Astrocyte (in vitro differentiated cells and primary cell): ENCODE measurements at regions not wholly inside any gene's neighbourhood (a gene's known extent, or its start where the extent isn't known, plus 50 kb on each side); places are given as distances from the start of the nearest gene placed in this dataset.

Source experiments
- DNase-seq: peaks from one replicate; pipeline ENCODE4 v3.0.0-alpha.2; 2010; ENCODE audit warnings: low read depth
- FAIRE-seq: peaks from 2 replicates; lab custom pipeline; 2011; peaks lifted over from hg19 to GRCh38; lab: Jason Lieb, UNC
- H2AFZ ChIP-seq: 2 replicates; pipeline ENCODE4 v1.6.0; 2012; ENCODE audit warnings: low read depth, low read length, inconsistent platforms
- H3K27ac ChIP-seq: 2 replicates; pipeline ENCODE4 v1.5.1; 2011; ENCODE audit warnings: low read depth, low read length, inconsistent platforms
- H3K27me3 ChIP-seq: 2 replicates; pipeline ENCODE4 v1.6.0; 2011; ENCODE audit warnings: low read length, inconsistent platforms; ENCODE audit not compliant: insufficient read depth
- H3K36me3 ChIP-seq: 2 replicates; pipeline ENCODE4 v1.5.1; 2011; ENCODE audit warnings: low read length, inconsistent platforms; ENCODE audit not compliant: insufficient read depth
- H3K4me1 ChIP-seq: 2 replicates; pipeline ENCODE4 v1.5.1; 2011; ENCODE audit warnings: low read length, inconsistent platforms; ENCODE audit not compliant: insufficient read depth
- H3K4me2 ChIP-seq: 2 replicates; pipeline ENCODE4 v1.6.0; 2012; ENCODE audit warnings: low read length, inconsistent platforms
- H3K4me3 ChIP-seq: 2 replicates; pipeline ENCODE4 v1.5.1; 2011; ENCODE audit warnings: low read depth, mild to moderate bottlenecking, low read length, inconsistent platforms; ENCODE audit not compliant: insufficient read depth
- H3K79me2 ChIP-seq: 2 replicates; pipeline ENCODE4 v1.6.0; 2012; ENCODE audit warnings: mild to moderate bottlenecking, low read length, inconsistent platforms; ENCODE audit not compliant: insufficient read depth
- H3K9ac ChIP-seq: 2 replicates; pipeline ENCODE4 v1.6.0; 2012; ENCODE audit warnings: mild to moderate bottlenecking, low read length, inconsistent platforms
- H3K9me3 ChIP-seq: 2 replicates; pipeline ENCODE4 v1.5.1; 2012; ENCODE audit warnings: low read depth, mild to moderate bottlenecking, low read length, inconsistent platforms; ENCODE audit not compliant: insufficient read depth
- H4K20me1 ChIP-seq: 2 replicates; pipeline ENCODE4 v1.6.0; 2012; ENCODE audit warnings: low read length, inconsistent platforms; ENCODE audit not compliant: insufficient read depth
- H3K27ac Mint-ChIP-seq: one replicate; pipeline ENCODE4 v1.8.0; 2021; ENCODE audit warnings: mild to moderate bottlenecking, mixed read lengths; ENCODE audit not compliant: unreplicated experiment
- H3K27me3 Mint-ChIP-seq: one replicate; pipeline ENCODE4 v1.8.0; 2021; ENCODE audit warnings: low read depth, mixed read lengths; ENCODE audit not compliant: unreplicated experiment
- H3K36me3 Mint-ChIP-seq: one replicate; pipeline ENCODE4 v1.8.0; 2021; ENCODE audit warnings: low read depth, mixed read lengths; ENCODE audit not compliant: unreplicated experiment
- H3K4me1 Mint-ChIP-seq: one replicate; pipeline ENCODE4 v1.8.0; 2021; ENCODE audit warnings: low read depth, mixed read lengths; ENCODE audit not compliant: unreplicated experiment
- H3K4me3 Mint-ChIP-seq: one replicate; pipeline ENCODE4 v1.8.0; 2021; ENCODE audit warnings: mild to moderate bottlenecking, moderate library complexity, mixed read lengths; ENCODE audit not compliant: unreplicated experiment
- H3K9me3 Mint-ChIP-seq: one replicate; pipeline ENCODE4 v1.8.0; 2021; ENCODE audit warnings: mild to moderate bottlenecking, mixed read lengths; ENCODE audit not compliant: unreplicated experiment
- EZH2 ChIP-seq: IDR thresholded peaks from 2 replicates; pipeline ENCODE4 v1.6.1; 2012; ENCODE audit warnings: mild to moderate bottlenecking, low read length, inconsistent platforms; ENCODE audit not compliant: insufficient read depth
- TF ChIP-seq, protein P1 (sequence below): IDR thresholded peaks from 2 replicates; pipeline ENCODE4 v1.5.1; 2011; ENCODE audit warnings: low read depth, mild to moderate bottlenecking, inconsistent platforms, low read length, moderate library complexity; ENCODE audit not compliant: insufficient read depth

DNA sequence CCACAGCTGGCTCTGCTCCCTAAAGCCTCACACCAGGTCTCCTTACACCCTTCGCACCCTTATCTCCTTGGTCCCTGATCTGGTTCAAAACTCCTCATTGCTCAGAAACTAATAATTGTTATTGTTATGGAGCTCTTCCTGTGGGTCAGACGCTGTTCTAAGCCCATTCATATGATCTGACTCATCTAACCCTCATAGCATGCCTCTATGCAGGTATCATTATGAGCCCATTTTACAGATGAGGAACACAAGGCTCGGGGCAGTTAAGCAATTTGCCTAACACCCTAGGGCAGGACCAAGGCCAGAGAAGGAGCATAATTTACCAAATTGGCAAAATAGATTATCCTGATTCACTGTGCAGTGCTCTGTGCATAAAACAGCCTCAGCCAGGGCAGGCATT, 51.8 kb upstream of the CCDC167 start:
- no peak for DNase-seq
- Histone ChIP-seq H3K4me3 (no peak overlapping the region), H4K20me1 (no peaks in the 10 kb centered on the region), H3K9ac (no peak overlapping the region), H3K79me2 (no peaks in the 10 kb centered on the region), H3K27me3 (no peaks in the 10 kb centered on the region), H3K4me2 (no peak overlapping the region), H3K27ac (no peak overlapping the region), H3K4me1 (peaks cover 33% of the 10 kb centered on the region), H3K9me3 (no peaks in the 10 kb centered on the region), H3K36me3 (no peaks in the 10 kb centered on the region), H2AFZ (no peak overlapping the region)
- Mint-ChIP-seq H3K4me1 (peaks cover 25% of the 10 kb centered on the region), H3K27me3 (no peaks in the 10 kb centered on the region), H3K4me3 (no peak overlapping the region), H3K36me3 (no peaks in the 10 kb centered on the region), H3K27ac (peak overlapping the region; percentile 84), H3K9me3 (no peaks in the 10 kb centered on the region)
- no peak for FAIRE-seq
- no peak for TF ChIP-seq EZH2

DNA sequence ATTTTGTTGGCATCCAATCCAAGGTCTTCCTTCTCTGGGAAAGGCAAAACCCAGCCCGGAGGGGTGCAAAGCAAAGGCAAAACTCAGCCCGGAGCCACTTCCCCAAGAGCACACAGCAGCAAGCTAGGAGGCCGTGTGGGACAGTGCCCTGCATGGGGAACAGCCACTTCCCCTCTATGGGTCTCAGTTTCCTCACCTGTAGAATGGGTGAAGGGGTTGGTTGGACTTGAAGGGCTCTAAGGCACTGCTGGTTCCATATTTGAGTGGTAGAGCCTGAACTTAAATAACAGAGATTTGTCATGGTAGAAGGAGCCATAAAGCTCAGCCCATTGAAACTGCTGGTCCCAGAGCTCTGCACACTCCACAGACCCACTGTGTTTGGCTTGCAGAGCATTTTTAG, 51.3 kb upstream of the CCDC167 start:
- no peak for DNase-seq
- H3K36me3 ChIP-seq = no peaks in the 10 kb centered on the region
- no peaks in the 10 kb centered on the region for H3K27me3 Mint-ChIP-seq
- H3K79me2 ChIP-seq = no peaks in the 10 kb centered on the region
- H3K27me3 ChIP-seq = no peaks in the 10 kb centered on the region
- no peak overlapping the region for H3K27ac ChIP-seq
- no peak overlapping the region for H3K9ac ChIP-seq
- no peaks in the 10 kb centered on the region for H3K36me3 Mint-ChIP-seq
- no peaks in the 10 kb centered on the region for H3K9me3 Mint-ChIP-seq
- H3K4me1 ChIP-seq = peaks cover 33% of the 10 kb centered on the region
- FAIRE-seq = no peak
- no peak overlapping the region for H2AFZ ChIP-seq
- H3K4me3 Mint-ChIP-seq = no peak overlapping the region
- no peak overlapping the region for H3K4me3 ChIP-seq
- H3K27ac Mint-ChIP-seq = peak overlapping the region; percentile 84
- no peaks in the 10 kb centered on the region for H3K9me3 ChIP-seq
- TF ChIP-seq EZH2 = no peak
- TF ChIP-seq, protein P1, sequence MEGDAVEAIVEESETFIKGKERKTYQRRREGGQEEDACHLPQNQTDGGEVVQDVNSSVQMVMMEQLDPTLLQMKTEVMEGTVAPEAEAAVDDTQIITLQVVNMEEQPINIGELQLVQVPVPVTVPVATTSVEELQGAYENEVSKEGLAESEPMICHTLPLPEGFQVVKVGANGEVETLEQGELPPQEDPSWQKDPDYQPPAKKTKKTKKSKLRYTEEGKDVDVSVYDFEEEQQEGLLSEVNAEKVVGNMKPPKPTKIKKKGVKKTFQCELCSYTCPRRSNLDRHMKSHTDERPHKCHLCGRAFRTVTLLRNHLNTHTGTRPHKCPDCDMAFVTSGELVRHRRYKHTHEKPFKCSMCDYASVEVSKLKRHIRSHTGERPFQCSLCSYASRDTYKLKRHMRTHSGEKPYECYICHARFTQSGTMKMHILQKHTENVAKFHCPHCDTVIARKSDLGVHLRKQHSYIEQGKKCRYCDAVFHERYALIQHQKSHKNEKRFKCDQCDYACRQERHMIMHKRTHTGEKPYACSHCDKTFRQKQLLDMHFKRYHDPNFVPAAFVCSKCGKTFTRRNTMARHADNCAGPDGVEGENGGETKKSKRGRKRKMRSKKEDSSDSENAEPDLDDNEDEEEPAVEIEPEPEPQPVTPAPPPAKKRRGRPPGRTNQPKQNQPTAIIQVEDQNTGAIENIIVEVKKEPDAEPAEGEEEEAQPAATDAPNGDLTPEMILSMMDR = no peak
- no peaks in the 10 kb centered on the region for H4K20me1 ChIP-seq
- H3K4me1 Mint-ChIP-seq = peaks cover 29% of the 10 kb centered on the region
- H3K4me2 ChIP-seq = no peak overlapping the region

DNA sequence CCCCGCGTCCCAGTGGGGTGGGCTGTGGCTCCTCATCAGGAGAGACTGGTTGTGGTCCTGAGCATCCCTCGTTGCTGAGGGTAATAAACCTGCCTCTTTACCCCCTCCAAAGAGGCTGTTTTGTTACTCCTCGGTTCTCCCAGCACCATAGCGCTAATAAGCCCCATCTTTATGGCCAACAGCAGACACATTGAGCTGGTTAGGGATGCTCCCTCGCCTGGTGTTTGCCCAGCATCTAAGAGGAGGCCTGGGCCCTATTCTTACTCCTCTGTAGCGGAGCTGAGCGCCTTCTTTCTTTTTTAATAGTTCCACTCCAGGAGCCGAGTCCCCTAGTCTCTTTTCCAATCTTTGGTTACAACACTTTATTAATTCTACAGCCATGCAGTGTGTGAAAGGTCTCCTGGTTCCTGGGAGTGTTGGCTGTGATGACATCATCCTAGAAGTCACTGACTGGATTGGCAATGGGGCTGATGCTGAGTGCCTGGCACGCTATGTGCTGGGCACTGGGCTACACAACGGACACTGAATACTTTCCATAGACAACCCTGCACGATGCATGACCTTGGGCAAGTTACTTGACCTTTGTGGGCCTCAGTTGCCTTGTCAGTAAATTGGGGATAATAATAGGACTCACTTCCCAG, 50.6 kb upstream of the CCDC167 start:
- H3K27me3 ChIP-seq = no peaks in the 10 kb centered on the region
- peak; percentile 70 for DNase-seq
- no peak overlapping the region for H3K4me3 Mint-ChIP-seq
- TF ChIP-seq, protein P1 = no peak
- TF ChIP-seq EZH2 = no peak
- H3K79me2 ChIP-seq = no peaks in the 10 kb centered on the region
- H3K9ac ChIP-seq = no peak overlapping the region
- no peaks in the 10 kb centered on the region for H3K36me3 ChIP-seq
- H2AFZ ChIP-seq = no peak overlapping the region
- no peak for FAIRE-seq
- peaks cover 33% of the 10 kb centered on the region for H3K4me1 ChIP-seq
- H4K20me1 ChIP-seq = no peaks in the 10 kb centered on the region
- peaks cover under 1% of the 10 kb centered on the region for H3K27me3 Mint-ChIP-seq
- no peaks in the 10 kb centered on the region for H3K9me3 Mint-ChIP-seq
- no peak overlapping the region for H3K4me3 ChIP-seq
- no peaks in the 10 kb centered on the region for H3K36me3 Mint-ChIP-seq
- no peak overlapping the region for H3K27ac ChIP-seq
- H3K4me1 Mint-ChIP-seq = peaks cover 29% of the 10 kb centered on the region
- peak overlapping the region; percentile 12 for H3K27ac Mint-ChIP-seq
- peak overlapping the region; percentile 10 for H3K4me2 ChIP-seq
- no peaks in the 10 kb centered on the region for H3K9me3 ChIP-seq
